Fibroblast of skin of abdomen (primary cell): ENCODE measurements at regions not wholly inside any gene's neighbourhood (a gene's known extent, or its start where the extent isn't known, plus 50 kb on each side); places are given as distances from the start of the nearest gene placed in this dataset.

Source experiments
- DNase-seq: peaks from one replicate; pipeline ENCODE4 v3.0.0-alpha.2; 2013

- DNase-seq, result peak; percentile 69
These were observed 114.2 kb upstream of the ID2 start for GRCh38 chr2:8567469-8568260.

GRCh38 chr2:8568543-8569302 is 113.1 kb upstream of the ID2 start:
- DNase-seq, result no peak

- no peak for DNase-seq
These were observed 112.4 kb upstream of the ID2 start for GRCh38 chr2:8569332-8569930.

- no peak for DNase-seq
These were observed 111.2 kb upstream of the ID2 start for GRCh38 chr2:8570637-8571036.

GRCh38 chr2:8571301-8571791 is 110.5 kb upstream of the ID2 start:
- DNase-seq, result no peak

GRCh38 chr2:8571792-8572499 is 109.9 kb upstream of the ID2 start:
- DNase-seq, result no peak

- DNase-seq, result no peak
These were observed 109.1 kb upstream of the ID2 start for GRCh38 chr2:8572712-8573233.

GRCh38 chr2:8573234-8573941 is 108.5 kb upstream of the ID2 start:
- DNase-seq, result no peak

GRCh38 chr2:8573942-8574195 is 108.0 kb upstream of the ID2 start:
- no peak for DNase-seq

- DNase-seq, result no peak
These were observed 107.4 kb upstream of the ID2 start for GRCh38 chr2:8574196-8575037.

- no peak for DNase-seq
These were observed 106.6 kb upstream of the ID2 start for GRCh38 chr2:8575038-8575833.

- no peak for DNase-seq
These were observed 105.9 kb upstream of the ID2 start for GRCh38 chr2:8575834-8576423.

- no peak for DNase-seq
These were observed 105.2 kb upstream of the ID2 start for GRCh38 chr2:8576525-8577167.

GRCh38 chr2:8577573-8577972 is 104.3 kb upstream of the ID2 start:
- no peak for DNase-seq

GRCh38 chr2:8578335-8579244 is 103.3 kb upstream of the ID2 start:
- no peak for DNase-seq

- DNase-seq, result no peak
These were observed 102.3 kb upstream of the ID2 start for GRCh38 chr2:8579485-8580085.

GRCh38 chr2:8580316-8581233 is 101.3 kb upstream of the ID2 start:
- DNase-seq, result no peak
